WERI-Rb-1 (cell line): ENCODE measurements at regions not wholly inside any gene's neighbourhood (a gene's known extent, or its start where the extent isn't known, plus 50 kb on each side); places are given as distances from the start of the nearest gene placed in this dataset.

Experiments
- DNase-seq: peaks from one replicate; pipeline ENCODE4 v3.0.0-alpha.2; 2020
- H3K27ac ChIP-seq: fragments of 250-450 bp; sonication (Bioruptor Pico); 2 replicates; pipeline ENCODE4 v1.5.1; 2020; ENCODE audit warnings: mild to moderate bottlenecking, moderate library complexity
- H3K27me3 ChIP-seq: fragments of 250-450 bp; sonication (Bioruptor Pico); 2 replicates; pipeline ENCODE4 v1.5.1; 2021; ENCODE audit warnings: mild to moderate bottlenecking, low read depth, moderate library complexity; ENCODE audit not compliant: insufficient read depth, severe bottlenecking
- H3K36me3 ChIP-seq: fragments of 250-450 bp; sonication (Bioruptor Pico); 2 replicates; pipeline ENCODE4 v1.5.1; 2020; ENCODE audit warnings: mild to moderate bottlenecking, moderate library complexity
- H3K4me3 ChIP-seq: 2 replicates; pipeline ENCODE4 v1.5.1; 2011; ENCODE audit warnings: low read depth, mild to moderate bottlenecking, control low read depth, low read length
- H3K9me3 ChIP-seq: fragments of 250-450 bp; sonication (Bioruptor Pico); 2 replicates; pipeline ENCODE4 v1.5.1; 2021; ENCODE audit warnings: mild to moderate bottlenecking, moderate library complexity; ENCODE audit not compliant: severe bottlenecking
- CTCF ChIP-seq: IDR thresholded peaks from 2 replicates; pipeline ENCODE4 v1.5.1; 2011; ENCODE audit warnings: low read depth, mild to moderate bottlenecking, control low read depth, inconsistent platforms, low read length

GRCh38 chr7:66493235-66494205 lies 135.2 kb upstream of the KCTD7 start:
- no peaks in the 10 kb centered on the region for H3K36me3 ChIP-seq
- no peak for TF ChIP-seq CTCF
- no peaks in the 10 kb centered on the region for H3K9me3 ChIP-seq
- H3K27ac ChIP-seq = peak overlapping the region; percentile 68
- peak; percentile 98 for DNase-seq
- H3K4me3 ChIP-seq = peak overlapping the region; percentile 75
- H3K27me3 ChIP-seq = no peaks in the 10 kb centered on the region

DNA sequence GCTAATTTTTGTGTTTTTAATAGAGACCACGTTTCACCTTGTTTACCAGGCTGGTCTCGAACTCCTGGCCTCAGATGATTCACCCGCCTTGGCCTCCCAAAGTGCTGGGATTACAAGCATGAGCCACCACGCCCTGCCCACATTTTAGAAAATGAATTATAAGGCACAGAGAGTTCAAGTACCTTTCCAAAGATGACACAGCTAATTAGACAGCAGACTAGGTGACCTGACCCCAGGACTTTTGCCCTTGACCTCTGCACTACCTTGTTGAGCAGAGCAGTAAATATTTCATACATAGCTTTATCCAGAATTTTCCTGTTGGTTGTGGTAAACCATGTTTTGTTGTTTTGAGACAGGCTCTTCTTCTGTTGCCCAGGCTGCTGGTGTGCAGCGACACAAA lies 131.3 kb upstream of the KCTD7 start:
- TF ChIP-seq CTCF = no peak
- Histone ChIP-seq H3K27me3 (no peaks in the 10 kb centered on the region), H3K27ac (no peak overlapping the region), H3K36me3 (no peaks in the 10 kb centered on the region), H3K9me3 (no peaks in the 10 kb centered on the region), H3K4me3 (no peak overlapping the region)
- DNase-seq = no peak

- Histone ChIP-seq H3K36me3 (no peaks in the 10 kb centered on the region), H3K27me3 (no peaks in the 10 kb centered on the region), H3K27ac (no peak overlapping the region), H3K4me3 (no peak overlapping the region), H3K9me3 (no peaks in the 10 kb centered on the region)
- no peak for TF ChIP-seq CTCF
- DNase-seq = peak; percentile 25
Measured at GRCh38 chr7:66500087-66500486, 128.6 kb upstream of the KCTD7 start.

- Histone ChIP-seq H3K27me3 (no peaks in the 10 kb centered on the region), H3K27ac (no peak overlapping the region), H3K36me3 (no peaks in the 10 kb centered on the region), H3K9me3 (no peaks in the 10 kb centered on the region), H3K4me3 (no peak overlapping the region)
- peak; percentile 27; the same call in 1 of the 2 replicates for TF ChIP-seq CTCF
- no peak for DNase-seq
Measured at GRCh38 chr7:66502230-66503035, 126.2 kb upstream of the KCTD7 start.

DNA sequence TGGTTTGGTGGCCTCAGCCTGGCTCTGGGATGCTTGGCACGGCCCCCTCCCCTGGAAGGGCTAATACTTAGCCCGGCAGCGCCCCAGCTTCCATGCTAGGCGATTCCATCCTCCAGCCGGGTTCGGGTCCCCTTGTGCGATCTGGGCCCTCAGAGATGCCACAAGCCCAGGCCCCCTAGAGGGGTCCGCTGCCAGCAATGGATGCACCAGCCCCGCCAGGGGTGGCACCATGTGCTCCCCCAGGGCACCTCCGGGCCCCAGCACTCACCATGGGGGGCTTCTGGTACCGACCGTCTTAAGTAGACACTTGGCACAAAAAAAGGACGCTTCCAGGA lies 125.7 kb upstream of the KCTD7 start:
- no peaks in the 10 kb centered on the region for H3K36me3 ChIP-seq
- no peak for TF ChIP-seq CTCF
- no peaks in the 10 kb centered on the region for H3K9me3 ChIP-seq
- H3K27ac ChIP-seq = no peak overlapping the region
- DNase-seq = no peak
- no peaks in the 10 kb centered on the region for H3K27me3 ChIP-seq
- H3K4me3 ChIP-seq = no peak overlapping the region
